ENCODE measurements at regions not wholly inside any gene's neighbourhood (a gene's known extent, or its start where the extent isn't known, plus 50 kb on each side); places are given as distances from the start of the nearest gene placed in this dataset.
"Not testable (repeated sequence)": the region's sequence is repeated elsewhere in the genome, so short reads cannot be mapped to it uniquely, and the experiment has no call there.

DNA sequence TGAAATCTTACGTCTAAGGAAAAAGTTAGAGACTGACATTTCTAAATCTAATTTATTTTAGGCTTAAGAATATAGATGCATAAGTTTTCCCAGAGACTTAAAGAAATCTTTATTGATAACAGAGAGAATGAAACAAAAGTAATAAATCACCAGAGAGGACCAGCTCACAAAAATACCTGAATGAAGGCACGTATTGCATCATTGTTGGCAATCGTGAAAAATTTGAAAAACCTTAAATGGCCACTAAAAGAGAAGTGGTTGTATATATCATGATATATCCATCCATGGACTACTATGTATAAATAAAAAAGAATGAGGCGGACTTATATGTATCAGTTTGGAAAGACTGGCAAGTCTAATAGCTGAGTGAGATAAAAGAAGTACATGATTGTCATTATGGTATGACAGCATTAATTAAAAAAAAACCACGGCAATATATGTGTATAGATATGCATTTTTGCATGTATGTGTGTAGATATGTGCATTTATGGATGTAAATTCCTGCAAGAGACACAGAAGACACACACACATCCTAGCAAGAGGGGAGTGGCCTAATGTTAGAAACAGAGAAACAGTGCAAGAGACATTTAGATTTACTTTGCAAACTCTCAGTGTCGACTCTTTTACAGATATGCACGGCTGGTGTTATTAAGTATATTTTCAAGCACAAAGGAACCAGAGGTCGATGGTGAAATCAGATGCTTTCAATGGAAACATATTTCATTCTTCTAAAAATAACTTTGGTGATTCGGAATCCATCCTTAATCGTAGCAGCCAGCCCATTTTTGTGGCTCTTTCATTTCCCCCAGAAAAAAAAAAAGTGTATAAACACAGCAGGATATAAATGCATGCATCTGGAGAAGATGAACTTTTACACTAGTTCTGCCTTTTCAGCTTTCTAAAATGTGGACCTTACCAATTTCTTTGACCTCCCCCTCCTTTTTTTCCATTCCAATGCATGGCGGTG, 156.1 kb upstream of the SALL4 start:
- DNase-seq (ENCODE audit: low read depth) = no peak

GRCh38 chr20:51955756-51956155, 153.4 kb upstream of the SALL4 start:
- no peak for DNase-seq (ENCODE audit: low read depth)

DNA sequence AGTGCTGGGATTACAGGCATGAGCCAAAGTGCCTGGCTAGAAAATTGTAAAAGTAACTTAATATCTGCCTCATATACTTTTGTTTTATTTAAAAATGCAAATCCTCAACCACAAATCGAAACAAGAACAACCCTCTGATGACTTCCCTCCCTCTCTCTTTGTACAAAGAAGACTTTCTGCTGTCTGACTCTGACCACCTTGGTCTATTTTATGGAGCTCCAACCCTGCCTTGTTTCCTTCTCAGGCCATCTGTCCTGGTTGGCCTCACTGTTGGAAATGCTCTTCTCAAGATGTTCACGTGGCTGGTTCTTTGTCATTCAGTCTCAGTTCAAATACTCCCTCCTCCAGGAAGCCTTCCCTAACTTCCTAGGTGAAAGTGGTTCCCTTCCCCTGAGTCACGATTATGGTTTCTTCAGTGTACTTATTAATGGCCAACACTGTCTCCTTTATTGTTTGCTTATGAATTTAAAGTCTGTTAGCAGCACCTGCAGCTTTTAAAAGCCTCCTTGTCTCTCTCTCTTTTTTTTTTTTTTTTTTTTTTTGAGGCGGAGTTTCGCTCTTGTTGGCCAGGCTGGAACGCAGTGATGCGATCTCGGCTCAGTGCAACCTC, 151.5 kb upstream of the SALL4 start:
- DNase-seq (ENCODE audit: low read depth) = no peak

DNA sequence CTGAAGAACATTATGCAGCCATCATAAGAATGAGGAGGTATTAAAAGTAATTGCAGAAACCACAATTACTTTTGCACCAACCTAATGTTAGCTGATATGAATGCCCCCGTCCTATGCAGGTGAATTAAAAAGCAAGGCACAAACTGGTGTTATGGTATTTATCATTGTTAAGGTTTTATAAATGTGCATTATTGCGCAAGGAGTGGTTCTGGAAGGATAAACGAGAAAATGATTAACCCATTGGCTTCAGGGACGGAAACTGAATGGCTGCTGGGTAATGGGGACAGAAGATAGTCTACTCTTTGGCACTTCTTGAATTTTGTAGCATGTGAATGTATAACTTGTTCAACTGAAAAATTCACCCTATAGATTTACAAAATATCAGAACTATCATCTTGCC, 148.6 kb upstream of the SALL4 start:
- no peak for DNase-seq (ENCODE audit: low read depth)

GRCh38 chr20:51946586-51946985, 144.3 kb upstream of the SALL4 start:
- DNase-seq (ENCODE audit: low read depth) = no peak

DNA sequence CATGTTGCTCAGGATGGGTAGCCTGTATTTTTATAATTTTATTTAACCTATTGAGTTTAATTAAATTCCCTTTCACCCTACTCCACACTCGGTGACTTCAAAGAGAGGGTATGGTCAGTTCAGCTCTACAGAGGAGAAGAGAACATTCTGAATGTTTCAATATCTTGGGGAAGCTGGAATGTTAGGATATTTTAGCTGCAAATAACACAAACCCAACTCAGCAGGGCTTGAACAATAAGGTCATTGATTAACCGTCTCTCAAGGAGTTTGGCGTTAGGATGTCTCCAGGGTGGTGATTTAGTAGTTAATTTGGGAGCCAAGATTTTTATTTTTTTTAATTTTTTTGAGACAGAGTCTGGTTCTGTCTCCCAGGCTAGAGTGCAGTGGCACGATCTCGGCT, 143.6 kb upstream of the SALL4 start:
- DNase-seq (ENCODE audit: low read depth) = no peak

GRCh38 chr20:51945177-51945576, 142.9 kb upstream of the SALL4 start:
- no peak for DNase-seq (ENCODE audit: low read depth)

DNA sequence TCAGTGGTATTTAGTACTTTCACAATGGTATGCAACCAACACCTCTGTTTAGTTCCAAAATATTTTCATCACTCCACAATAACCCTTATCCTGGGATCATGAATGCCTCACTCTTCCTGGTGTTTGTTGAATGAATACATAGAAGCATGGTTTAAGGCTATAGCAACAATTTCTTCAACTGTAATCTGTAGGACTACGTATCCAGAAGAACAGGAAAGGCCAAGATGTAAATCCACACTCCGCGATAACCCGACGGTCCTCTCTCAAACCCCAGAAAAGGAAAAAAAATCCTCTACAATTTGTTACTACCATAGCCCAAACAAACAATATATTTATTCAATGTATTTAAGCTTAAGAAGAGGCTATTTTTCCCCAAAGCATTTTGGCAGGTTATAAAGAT, 141.4 kb upstream of the SALL4 start:
- no peak for DNase-seq (ENCODE audit: low read depth)

- not testable (repeated sequence) for DNase-seq (ENCODE audit: low read depth)
These were observed 141.0 kb upstream of the SALL4 start for GRCh38 chr20:51943326-51943725.

GRCh38 chr20:51941503-51941902, 139.2 kb upstream of the SALL4 start:
- no peak for DNase-seq (ENCODE audit: low read depth)

GRCh38 chr20:51939259-51939585, 136.9 kb upstream of the SALL4 start:
- DNase-seq (ENCODE audit: low read depth) = no peak

- no peak for DNase-seq (ENCODE audit: low read depth)
These were observed 136.4 kb upstream of the SALL4 start for GRCh38 chr20:51938559-51939258.

DNA sequence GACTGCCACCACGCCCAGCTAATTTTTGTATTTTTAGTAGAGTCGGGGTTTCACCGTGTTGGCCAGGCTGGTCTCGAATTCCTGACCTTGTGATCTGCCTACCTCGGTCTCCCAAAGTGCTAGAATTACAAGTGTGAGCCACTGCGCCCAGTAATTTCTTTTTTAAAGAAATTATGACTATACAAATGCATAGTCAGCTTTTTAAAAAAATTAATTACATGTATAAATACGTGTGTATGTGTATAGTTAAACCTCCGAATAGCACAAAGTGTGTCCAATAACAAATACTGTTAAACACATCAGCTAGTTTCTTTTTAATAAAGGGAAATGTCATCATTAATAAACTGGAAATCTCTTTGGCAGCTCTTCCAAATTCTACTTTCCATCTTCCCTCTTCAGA, 135.5 kb upstream of the SALL4 start:
- DNase-seq (ENCODE audit: low read depth) = no peak

DNA sequence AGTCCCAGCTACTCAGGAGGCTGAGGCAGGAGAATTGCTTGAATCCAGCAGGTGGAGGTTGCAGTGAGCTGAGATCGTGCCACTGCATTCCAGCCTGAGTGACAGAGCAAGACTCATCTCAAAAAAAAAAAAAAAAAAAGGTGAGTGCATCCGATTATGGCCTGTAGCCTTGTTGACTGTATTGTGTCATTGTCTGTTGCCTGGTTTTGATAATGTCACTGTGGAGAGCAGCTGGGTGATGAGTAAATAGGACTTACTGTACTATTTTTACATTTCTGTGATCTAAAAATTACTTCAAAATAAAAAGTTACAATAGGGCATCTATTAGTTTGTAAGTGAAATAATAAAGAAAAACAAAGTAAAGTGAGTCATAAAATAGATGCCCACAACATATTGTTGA, 134.1 kb upstream of the SALL4 start:
- no peak for DNase-seq (ENCODE audit: low read depth)

- DNase-seq (ENCODE audit: low read depth) = no peak
These were observed 132.7 kb upstream of the SALL4 start for GRCh38 chr20:51935003-51935358.

DNA sequence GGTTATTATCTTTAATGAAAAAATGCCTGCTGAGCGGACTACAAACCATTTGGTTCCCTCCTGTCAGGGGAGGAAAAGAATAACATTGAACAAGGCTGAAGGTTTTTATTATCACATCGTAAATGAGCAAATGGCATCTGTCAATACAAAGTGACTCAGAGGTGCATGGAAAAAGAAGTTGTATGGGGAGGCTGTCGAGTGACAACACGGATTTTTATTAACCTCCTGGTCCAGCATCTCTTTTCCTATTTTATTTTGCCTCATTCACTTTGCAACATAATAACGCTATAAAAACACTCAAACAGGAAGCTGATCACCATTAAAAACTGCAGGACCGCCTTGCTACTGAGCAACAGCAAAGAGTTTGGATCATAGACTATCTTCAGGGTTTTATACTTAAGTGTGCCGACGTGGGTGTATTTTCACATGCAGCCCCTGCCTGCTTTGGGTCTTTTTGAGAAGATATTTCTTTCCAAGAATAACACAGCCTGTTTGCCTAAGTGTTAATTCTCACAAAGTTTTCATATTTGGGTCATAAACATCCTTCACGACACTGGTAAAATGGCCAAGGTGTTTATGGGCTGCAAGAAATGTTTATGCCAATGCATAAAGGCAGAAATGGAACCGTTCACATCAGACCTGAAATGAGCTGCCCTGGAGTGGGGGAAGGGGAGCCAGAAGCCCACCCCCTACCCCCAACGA, 132.1 kb upstream of the SALL4 start:
- DNase-seq (ENCODE audit: low read depth) = no peak

GRCh38 chr20:51931371-51931781, 129.1 kb upstream of the SALL4 start:
- no peak for DNase-seq (ENCODE audit: low read depth)

DNA sequence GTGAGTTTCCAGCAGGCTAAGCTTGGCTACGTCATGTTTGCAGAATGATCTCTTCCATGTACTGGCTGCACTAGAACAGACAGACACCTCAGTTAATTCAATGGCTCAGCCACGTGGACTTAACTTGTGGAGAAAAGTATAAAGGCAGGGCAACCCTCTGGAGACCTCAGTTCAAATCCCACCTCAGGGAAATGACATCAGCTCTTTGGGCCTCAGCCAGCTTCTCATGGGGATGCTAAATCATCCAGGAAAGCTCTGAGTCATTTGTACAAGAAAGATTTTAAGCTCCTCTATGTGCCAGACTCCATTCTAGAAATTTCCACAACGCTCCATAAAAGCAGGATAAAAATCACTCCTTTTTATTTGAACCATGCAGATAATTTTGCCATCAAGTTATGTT, 128.5 kb upstream of the SALL4 start:
- DNase-seq (ENCODE audit: low read depth) = no peak

GRCh38 chr20:51928931-51929330, 126.6 kb upstream of the SALL4 start:
- no peak for DNase-seq (ENCODE audit: low read depth)

DNA sequence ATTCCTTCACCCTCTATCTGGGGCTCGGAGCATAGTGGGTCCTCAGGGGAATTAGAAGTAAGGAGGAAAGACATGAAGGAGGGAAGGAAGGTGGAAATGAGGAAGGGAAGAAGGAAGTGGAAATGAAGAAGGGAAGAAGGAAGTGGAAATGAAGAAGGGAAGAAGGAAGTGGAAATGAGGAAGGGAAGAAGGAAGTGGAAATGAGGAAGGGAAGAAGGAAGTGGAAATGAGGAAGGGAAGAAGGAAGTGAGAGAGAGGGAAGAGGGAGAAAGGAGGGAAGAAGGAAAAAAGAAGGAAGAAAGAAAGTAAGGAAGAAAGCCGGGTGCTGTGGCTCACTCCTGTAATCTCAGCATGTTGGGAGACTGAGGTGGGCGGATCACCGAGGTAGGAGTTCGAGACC, 125.6 kb upstream of the SALL4 start:
- not testable (repeated sequence) for DNase-seq (ENCODE audit: low read depth)

DNA sequence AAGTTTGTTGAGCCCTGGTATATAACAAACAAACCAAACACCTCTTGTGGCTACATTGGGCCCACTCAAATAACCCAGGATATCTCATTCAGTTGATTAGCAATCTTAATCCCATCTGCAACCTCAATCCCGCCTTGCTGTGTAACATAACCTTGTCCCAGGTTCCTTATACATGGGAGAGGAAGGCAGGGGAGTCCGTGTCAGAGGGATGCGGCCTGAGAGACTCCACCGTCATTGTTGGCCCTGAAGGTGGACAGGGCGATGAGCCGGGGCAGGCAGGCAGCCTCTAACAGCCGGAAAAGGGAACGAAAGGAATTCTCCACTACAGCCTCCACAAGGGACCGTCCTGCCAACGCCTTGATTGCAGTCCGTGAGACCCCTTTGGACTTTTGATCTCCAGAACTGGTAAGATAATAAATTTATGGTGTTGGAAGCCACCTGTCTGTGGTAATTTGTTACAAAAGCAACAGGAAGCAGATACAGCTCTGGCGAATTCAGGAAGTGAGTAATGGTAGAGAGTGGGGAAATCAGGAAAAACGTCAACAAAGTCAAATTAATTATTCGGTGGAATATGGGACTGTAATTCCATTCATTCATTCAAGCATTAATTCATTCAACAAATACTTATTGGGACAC, 124.5 kb upstream of the SALL4 start:
- DNase-seq (ENCODE audit: low read depth) = no peak

DNA sequence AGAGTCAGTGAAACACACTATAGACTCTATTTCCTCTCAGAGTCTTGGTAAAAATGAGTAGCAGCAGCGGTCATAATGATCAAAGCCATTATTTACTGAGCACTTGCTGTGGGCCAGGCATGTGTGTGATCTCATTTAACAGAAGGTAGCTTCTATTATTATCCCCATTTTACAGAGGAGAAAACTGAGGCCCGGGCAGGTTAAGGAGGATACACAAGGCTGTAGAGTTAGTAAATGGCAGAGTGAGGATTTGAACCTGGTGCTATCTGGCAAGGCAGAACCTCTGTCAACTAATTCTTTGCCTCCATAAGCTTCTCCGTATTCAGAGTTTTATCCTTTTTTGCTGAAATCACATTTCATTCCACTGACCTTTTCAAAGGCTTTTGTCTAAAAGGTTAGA, 122.2 kb upstream of the SALL4 start:
- no peak for DNase-seq (ENCODE audit: low read depth)

Measured in stimulated activated CD8-positive, alpha-beta memory T cell treated with anti-CD3 and anti-CD28 coated beads, Interleukin-12 subunit alpha, Interleukin-12 subunit beta, amount 100 ng/mL, for 4 hours (primary cell).